ENCODE measurements at regions not wholly inside any gene's neighbourhood (a gene's known extent, or its start where the extent isn't known, plus 50 kb on each side); places are given as distances from the start of the nearest gene placed in this dataset.
"Not testable (repeated sequence)": the region's sequence is repeated elsewhere in the genome, so short reads cannot be mapped to it uniquely, and the experiment has no call there.

DNA sequence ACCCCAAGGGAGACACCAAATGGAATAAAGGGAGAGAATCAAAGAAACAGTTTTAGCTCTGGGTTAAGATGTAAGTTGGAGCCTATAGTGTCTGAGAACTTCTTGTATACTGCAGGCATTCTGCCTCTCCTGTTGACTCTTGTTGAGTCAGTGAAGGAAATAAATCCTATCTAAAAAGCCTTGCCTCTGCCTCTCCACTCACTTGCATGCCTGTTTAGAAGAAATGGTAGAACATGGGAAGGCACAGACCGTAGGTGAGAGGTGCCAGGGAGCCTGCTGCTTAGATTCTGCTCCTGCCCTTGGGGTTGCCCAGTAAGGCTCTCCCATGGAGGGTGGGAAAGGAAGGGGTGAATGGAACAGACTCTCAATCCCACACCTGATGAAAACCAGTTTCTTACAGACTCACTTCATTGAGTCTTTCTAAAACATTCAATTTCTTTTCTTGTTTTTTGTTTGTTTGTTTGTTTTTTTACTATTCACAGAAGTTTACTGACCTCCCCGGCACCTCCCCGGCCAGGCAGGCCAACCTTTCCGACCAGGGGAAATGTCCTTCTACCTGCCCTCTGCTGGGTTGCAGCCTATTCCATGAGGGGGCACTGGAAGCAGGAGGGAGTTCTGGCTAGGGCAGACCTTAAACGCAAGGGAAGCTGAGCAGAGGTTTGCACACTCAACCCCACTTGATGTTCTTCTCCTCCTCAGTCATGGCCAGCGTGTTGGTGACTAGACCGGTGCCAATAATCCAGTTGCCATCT, 211.7 kb upstream of the WSB1 start:
- no peak for TF ChIP-seq POLR2A (IDR thresholded peaks at IDR 0.05; ENCODE audit: low read length)
- no peak for TF ChIP-seq GATA1 (IDR thresholded peaks at IDR 0.05; ENCODE audit: low read depth, low read length)
- DNase-seq: no peak

DNA sequence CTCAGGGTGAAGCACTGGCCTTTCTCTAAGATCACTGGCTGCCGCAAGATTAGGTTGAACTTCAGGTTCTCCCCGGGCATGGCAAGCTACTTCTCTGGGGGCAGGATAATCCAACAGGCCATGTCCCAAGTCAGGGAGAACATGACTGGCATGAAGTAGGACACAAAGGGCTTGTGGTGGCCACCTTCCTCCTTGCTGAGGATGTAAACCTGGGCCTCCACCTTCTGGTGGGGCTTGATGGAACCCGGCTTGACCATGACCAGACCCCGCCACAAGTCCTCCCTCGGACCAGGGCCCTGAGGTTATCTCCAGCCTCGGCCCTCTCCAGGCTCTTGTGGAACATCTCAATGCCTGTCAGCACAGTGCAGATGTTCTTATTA, 211.1 kb upstream of the WSB1 start:
- no peak for TF ChIP-seq POLR2A (IDR thresholded peaks at IDR 0.05; ENCODE audit: low read length)
- TF ChIP-seq GATA1 (IDR thresholded peaks at IDR 0.05; ENCODE audit: low read depth, low read length): no peak
- no peak for DNase-seq

DNA sequence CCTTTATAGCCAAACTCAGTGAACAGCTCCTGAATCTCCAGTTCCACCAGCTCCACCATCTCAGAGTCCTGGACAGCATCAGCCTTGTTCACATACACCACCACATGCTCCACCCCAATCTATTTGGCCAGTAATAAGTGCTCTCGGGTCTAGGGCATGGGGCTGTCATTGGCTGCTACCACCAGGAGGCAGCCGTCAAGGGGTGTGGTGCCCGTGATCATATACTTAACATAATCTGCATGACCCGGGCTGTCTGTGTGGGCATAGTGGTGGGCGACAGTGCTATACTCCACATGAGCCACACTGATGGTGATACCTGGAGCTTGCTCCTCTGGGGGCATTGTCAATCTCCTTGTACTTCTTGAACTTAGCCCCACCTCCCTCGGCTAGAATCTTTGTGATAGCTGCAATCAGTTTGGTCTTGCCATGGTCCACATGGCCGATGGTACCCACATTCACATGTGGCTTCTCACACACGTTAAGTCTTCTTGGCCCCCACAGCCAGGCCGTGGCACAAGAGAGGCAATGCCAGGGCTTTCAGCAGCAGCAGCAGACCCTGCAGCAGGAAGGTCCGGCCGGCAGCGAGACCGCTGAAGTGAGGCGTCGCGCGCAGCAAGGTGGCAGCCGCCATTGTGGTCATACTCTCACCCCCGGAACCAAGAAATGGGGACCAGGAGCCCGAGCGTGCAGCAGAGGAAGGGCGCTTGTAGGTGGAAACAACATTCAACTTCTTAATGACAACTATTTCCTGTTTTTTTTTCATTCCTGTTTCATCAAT, 210.3 kb upstream of the WSB1 start:
- no peak for DNase-seq
- TF ChIP-seq POLR2A (IDR thresholded peaks at IDR 0.05; ENCODE audit: low read length) (no peak), GATA1 (IDR thresholded peaks at IDR 0.05; ENCODE audit: low read depth, low read length) (no peak)

DNA sequence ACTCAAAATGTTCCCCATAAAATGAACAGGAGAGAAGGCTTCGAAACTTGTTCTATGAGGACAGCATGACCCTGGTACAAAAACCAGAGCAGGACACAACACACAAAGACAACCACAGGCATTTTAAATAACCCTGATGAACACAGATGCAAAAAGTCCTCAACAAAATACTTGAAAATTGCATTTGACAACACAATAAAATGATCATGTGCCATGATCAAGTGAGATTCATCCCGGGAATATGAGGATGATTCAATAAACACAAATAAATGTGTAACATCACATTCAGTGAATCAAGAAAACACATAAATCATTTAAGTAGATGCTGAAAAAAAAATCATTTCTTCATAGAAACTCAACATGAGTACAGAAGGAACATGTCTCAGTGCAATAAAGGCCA, 208.4 kb upstream of the WSB1 start:
- DNase-seq: no peak
- no peak for TF ChIP-seq POLR2A (IDR thresholded peaks at IDR 0.05; ENCODE audit: low read length)
- TF ChIP-seq GATA1 (IDR thresholded peaks at IDR 0.05; ENCODE audit: low read depth, low read length): no peak

DNA sequence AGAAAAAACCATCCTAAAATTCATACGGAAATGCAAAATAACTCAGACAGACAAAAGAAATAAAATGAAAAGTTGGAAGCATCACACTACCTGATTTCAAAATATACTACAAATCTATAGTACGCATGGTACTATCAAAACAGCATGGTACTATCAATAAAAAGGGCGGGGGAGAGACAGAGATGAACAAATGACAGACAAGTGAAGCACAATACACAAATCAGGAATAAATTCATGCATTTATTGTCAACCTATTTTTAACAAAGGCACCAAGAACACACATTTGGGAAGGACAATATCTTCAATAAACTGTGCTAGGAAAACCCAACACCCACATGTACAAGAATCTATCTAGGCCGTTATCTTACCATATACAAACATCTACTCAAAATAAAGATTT, 207.4 kb upstream of the WSB1 start:
- TF ChIP-seq POLR2A (IDR thresholded peaks at IDR 0.05; ENCODE audit: low read length) (no peak), GATA1 (IDR thresholded peaks at IDR 0.05; ENCODE audit: low read depth, low read length) (no peak)
- no peak for DNase-seq

DNA sequence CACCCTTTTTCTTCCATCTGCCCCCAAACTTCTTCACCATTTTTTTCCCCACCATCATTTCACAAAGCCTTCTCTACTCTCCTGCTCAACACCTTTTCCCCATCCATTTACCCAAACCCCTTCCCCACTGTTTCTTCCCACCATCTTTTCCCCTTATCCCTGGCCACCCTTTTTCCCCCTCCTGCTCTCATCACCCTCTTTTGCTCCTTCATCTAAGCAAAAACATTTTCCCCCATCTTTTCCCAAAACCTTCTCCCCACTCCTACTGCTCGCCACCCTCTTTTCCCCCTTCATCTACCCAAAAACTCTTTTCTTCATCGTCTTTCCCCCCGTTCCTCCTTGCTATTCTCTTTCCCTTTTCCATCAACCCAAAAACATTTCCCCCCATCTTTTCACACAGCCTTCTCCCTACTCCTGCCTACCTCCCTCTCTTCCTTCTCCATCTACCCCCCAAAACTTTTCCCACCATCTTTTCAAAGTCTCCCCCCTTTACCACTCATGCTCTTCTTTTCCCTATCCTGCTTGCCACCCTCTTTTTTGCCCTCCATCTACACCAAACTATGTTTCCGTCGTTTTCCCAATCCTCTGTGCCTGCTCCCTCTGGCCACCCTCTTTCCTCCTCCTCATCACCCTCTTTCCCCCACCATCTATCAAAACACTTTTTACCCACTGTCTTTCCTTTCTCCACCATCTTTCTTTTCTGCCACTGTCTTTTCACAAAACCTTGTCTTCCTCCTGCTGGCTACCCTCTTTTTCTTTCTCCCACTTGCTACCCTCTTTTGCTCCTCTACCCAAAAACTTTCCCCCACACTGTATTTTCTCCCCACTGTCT, 205.8 kb upstream of the WSB1 start:
- TF ChIP-seq POLR2A (IDR thresholded peaks at IDR 0.05; ENCODE audit: low read length) (no peak), GATA1 (IDR thresholded peaks at IDR 0.05; ENCODE audit: low read depth, low read length) (no peak)
- no peak for DNase-seq

DNA sequence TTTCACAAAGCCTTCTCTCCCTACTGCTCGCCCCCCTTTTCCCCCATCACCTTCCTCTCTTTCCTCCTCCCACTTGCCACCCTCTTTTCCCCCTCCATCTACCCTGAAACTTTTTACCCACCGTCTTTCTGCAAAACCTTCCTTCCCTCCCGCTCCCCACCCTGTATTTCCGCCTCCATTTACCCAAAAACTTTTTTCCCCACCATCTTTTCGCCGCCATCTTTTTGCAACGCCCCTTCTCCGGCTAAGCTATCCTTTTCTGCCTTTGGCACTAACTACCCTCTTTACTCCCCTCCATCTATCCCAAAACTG, 205.2 kb upstream of the WSB1 start:
- TF ChIP-seq POLR2A (IDR thresholded peaks at IDR 0.05; ENCODE audit: low read length): no peak
- no peak for TF ChIP-seq GATA1 (IDR thresholded peaks at IDR 0.05; ENCODE audit: low read depth, low read length)
- no peak for DNase-seq

DNA sequence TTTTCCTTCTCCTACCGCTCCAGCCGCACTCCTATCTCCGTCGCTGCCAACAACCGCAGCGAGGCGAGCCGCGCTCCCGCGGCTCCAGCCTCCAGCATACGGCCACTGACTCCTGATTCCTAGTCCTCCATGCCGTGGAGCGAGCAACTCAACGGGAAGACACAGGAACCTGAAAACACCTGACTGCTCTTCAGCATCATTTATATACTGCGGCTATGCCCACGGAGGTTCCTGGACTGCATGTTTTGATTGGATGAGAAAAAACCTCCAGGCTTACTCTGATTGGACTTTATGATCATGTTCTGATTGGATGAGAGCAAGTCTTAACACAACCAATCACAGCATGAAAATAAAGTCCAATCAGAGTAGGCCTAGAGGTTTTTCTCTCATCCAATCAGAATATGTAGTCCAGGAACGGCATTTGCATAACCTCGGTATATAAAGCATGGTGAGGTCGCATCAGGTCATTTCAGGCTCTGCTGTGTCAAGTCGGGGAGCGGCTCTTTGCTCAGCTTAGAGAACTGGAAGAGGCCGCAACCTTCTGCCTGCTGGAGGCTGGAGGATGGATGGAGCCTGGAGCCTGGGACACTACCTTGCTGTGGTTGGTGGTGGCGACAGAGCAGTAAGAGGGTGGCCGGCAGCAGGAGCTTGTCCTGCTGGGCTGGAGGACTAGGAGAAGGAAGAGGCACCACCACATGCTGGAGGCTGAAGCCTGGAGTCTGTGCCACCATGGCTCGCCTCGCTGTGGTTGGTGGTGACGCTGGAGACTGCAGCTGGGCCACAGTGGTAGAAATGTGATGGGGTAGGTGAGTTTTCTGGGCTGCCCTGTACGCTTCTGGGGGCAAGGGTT, 204.6 kb upstream of the WSB1 start:
- not testable (repeated sequence) for DNase-seq

DNA sequence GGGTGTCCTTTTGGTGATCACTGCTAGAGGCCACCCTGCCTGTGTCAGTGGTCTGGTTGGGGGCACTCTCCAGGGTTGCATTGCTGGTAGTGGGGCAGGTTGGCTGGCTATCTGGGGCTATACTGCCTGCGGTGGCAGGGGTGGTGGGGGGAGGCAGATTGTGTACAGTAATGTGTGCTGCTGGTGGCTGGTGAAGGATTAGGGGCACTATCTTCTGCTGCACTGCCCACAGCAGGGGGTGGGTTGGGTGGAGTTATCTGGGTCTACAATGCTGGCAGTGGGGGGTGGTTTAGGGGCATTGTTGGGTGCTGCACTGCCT, 204.0 kb upstream of the WSB1 start:
- DNase-seq: no peak
- no peak for TF ChIP-seq POLR2A (IDR thresholded peaks at IDR 0.05; ENCODE audit: low read length)
- TF ChIP-seq GATA1 (IDR thresholded peaks at IDR 0.05; ENCODE audit: low read depth, low read length): no peak

DNA sequence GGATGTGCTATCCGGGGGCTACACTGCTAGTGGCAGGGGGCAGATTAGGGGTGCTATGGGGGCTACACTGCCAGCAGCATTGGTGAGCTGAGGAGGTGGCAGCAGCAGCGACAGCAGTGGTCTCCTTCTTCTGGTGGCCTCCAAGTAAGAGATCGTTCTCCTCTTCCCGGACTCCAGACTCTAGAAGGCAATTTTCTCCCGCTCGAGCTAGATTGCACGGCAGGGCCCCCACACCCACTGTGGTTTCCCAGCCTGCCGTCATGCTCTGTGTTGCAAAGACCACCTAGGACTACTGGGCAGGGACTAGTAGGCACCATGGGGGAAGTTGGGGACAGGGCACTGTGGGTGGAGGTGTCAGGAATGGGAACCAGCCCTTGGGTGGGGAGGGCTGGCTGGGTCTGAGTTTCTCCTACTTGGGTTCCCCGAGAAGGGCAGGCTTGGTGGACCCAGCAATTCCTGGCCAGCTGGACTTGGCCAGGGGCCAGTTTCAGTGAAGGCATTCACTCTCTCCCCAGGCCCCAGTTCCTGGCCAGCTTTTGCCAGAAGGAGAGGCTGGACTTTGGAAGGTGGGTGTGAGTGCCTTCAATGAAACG, 203.4 kb upstream of the WSB1 start:
- not testable (repeated sequence) for DNase-seq

DNA sequence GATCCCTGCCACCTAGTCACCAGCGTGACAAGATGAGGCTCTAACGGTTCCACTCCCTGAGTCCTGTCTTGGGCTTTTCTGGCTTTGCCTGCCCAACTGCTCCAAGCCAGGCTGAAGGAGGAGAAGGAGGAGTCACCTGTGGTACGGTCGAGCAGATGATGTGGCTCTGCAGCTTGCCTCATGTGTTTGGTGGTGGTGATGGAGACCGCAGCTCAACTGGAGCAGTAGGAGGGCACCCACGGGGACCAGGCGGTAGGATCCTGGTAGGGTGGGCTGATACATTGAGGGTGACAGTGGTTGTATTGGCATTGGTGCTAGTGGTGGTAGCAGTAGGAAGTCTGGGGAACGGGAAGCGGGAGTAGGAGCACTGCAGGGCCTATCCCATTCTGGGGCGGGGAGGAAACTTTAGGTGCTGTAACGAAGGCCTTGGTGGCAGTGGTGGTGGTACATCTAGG, 202.8 kb upstream of the WSB1 start:
- TF ChIP-seq GATA1 (IDR thresholded peaks at IDR 0.05; ENCODE audit: low read depth, low read length) (no peak), POLR2A (IDR thresholded peaks at IDR 0.05; ENCODE audit: low read length) (no peak)
- no peak for DNase-seq

DNA sequence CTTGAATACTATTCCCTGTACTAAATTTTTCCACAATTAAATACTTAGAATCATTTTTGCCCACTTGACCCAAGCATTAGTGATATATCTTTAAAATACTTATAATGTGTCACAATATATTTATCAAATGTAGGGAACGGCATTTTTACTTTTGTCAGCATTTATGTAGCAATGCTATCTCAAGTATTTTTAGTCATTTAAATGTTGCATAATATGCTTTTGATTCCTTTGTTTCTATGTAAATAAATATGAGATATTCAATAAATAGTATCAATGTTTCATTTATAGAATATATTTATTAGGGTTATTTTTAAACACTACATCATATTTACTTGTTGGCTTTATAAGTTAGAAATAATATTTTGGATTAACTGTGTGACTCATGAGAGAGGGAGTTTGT, 199.7 kb upstream of the WSB1 start:
- DNase-seq: not testable (repeated sequence)

DNA sequence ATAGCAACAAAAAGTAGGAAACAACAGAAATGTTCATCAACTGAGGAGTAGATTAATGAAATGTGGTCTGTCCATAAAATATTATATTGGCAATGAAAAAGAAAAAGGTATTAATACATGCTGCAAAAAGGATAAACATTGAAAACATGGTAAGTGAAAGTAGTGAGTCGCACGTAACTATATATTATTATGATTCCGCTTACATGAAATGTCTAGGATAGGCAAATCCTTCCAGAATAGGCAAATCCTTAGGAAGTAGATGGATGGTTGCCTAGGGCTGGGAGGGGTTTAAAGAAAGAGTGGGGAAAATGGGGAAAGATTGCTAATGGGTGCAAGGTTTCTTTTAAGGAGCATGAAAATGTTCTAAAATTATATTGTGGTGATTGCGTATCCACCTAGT, 198.1 kb upstream of the WSB1 start:
- not testable (repeated sequence) for DNase-seq

DNA sequence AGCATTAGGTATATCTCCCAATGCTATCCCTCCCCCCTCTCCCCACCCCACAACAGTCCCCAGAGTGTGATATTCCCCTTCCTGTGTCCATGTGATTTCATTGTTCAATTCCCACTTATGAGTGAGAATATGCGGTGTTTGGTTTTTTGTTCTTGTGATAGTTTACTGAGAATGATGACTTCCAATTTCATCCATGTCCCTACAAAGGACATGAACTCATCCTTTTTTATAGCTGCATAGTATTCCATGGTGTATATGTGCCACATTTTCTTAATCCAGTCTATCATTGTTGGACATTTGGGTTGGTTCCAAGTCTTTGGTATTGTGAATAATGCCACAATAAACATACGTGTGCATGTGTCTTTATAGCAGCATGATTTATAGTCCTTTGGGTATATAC, 194.6 kb upstream of the WSB1 start:
- not testable (repeated sequence) for DNase-seq

DNA sequence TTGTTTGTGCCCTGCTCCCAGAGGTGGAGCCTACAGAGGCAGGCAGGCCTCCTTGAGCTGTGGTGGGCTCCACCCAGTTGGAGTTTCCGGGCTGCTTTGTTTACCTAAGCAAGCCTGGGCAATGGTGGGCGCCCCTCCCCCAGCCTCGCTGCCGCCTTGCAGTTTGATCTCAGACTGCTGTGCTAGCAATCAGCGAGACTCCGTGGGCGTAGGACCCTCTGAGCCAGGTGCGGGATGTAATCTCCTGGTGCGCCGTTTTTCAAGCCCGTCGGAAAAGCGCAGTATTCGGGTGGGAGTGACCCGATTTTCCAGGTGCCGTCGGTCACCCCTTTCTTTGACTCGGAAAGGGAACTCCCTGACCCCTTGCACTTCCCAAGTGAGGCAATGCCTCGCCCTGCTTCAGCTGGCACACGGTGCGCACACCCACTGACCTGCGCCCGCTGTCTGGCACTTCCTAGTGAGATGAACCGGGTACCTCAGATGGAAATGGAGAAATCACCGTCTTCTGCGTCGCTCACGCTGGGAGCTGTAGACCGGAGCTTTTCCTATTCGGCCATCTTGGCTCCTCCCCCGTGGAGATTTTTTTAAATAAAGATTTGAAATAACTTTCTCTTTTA, 189.2 kb upstream of the WSB1 start:
- not testable (repeated sequence) for DNase-seq
